ENCODE measurements at regions not wholly inside any gene's neighbourhood (a gene's known extent, or its start where the extent isn't known, plus 50 kb on each side); places are given as distances from the start of the nearest gene placed in this dataset.

- Histone ChIP-seq H3K27me3 (ENCODE audit: insufficient read depth, poor library complexity, severe bottlenecking) (no peaks in the 10 kb centered on the region), H3K36me3 (ENCODE audit: low read depth) (no peaks in the 10 kb centered on the region), H3K4me3 (ENCODE audit: severe bottlenecking) (no peak overlapping the region), H3K27ac (ENCODE audit: poor library complexity, severe bottlenecking) (no peak overlapping the region), H3K4me1 (ENCODE audit: insufficient read depth, poor library complexity, severe bottlenecking) (no peaks in the 10 kb centered on the region), H3K9me3 (ENCODE audit: severe bottlenecking) (no peaks in the 10 kb centered on the region)
- no peak for ATAC-seq (ENCODE audit: low read depth)
- no peak for DNase-seq (ENCODE audit: low spot score)
- TF ChIP-seq CTCF (IDR thresholded peaks at IDR 0.05; ENCODE audit: poor library complexity, severe bottlenecking) = no peak
Observed at GRCh38 chr9:89677702-89678395, 73.0 kb downstream of the GADD45G start.

DNA sequence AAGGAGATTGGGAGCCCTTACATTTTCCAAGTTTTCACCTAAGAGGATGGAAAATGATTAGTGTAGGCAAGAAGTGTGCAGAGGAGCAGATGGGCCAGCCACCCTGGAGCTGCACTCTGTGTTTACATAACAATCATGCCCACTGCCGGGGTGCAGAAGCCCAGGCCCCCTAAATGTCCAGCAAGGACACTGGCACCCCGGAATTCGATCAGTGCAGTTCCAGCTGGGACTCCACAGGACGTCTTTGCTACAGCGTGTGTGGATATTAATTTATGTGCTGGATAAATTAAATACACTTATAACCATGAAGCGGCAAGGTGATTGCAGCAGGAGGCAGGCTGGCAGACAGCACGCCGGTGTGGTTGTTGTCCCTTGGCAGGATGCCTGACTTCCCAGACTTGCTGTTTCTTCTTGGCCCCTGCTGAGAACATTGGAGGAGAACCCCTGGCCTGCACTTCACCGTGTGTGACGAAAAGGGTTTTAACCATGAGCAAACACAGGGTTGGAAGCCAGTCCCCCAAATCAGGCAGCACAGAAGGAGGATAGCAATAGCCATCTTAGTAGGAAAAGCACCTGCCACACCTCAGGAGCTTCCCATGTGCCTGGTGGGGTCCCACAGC lies 73.7 kb downstream of the GADD45G start:
- TF ChIP-seq CTCF (IDR thresholded peaks at IDR 0.05; ENCODE audit: poor library complexity, severe bottlenecking) = no peak
- ATAC-seq (ENCODE audit: low read depth) = no peak
- Histone ChIP-seq H3K4me1 (ENCODE audit: insufficient read depth, poor library complexity, severe bottlenecking) (no peaks in the 10 kb centered on the region), H3K9me3 (ENCODE audit: severe bottlenecking) (no peaks in the 10 kb centered on the region), H3K27me3 (ENCODE audit: insufficient read depth, poor library complexity, severe bottlenecking) (no peaks in the 10 kb centered on the region), H3K27ac (ENCODE audit: poor library complexity, severe bottlenecking) (no peak overlapping the region), H3K4me3 (ENCODE audit: severe bottlenecking) (no peak overlapping the region), H3K36me3 (ENCODE audit: low read depth) (no peaks in the 10 kb centered on the region)
- no peak for DNase-seq (ENCODE audit: low spot score)

- Histone ChIP-seq H3K27me3 (ENCODE audit: insufficient read depth, poor library complexity, severe bottlenecking) (no peaks in the 10 kb centered on the region), H3K4me1 (ENCODE audit: insufficient read depth, poor library complexity, severe bottlenecking) (no peaks in the 10 kb centered on the region), H3K4me3 (ENCODE audit: severe bottlenecking) (no peak overlapping the region), H3K27ac (ENCODE audit: poor library complexity, severe bottlenecking) (no peak overlapping the region), H3K36me3 (ENCODE audit: low read depth) (no peaks in the 10 kb centered on the region), H3K9me3 (ENCODE audit: severe bottlenecking) (no peaks in the 10 kb centered on the region)
- no peak for ATAC-seq (ENCODE audit: low read depth)
- no peak for DNase-seq (ENCODE audit: low spot score)
- TF ChIP-seq CTCF (IDR thresholded peaks at IDR 0.05; ENCODE audit: poor library complexity, severe bottlenecking) = no peak
Observed at GRCh38 chr9:89679016-89679415, 74.2 kb downstream of the GADD45G start.

- no peaks in the 10 kb centered on the region for H3K4me1 ChIP-seq (ENCODE audit: insufficient read depth, poor library complexity, severe bottlenecking)
- no peak for ATAC-seq (ENCODE audit: low read depth)
- TF ChIP-seq CTCF (IDR thresholded peaks at IDR 0.05; ENCODE audit: poor library complexity, severe bottlenecking) = no peak
- H3K27me3 ChIP-seq (ENCODE audit: insufficient read depth, poor library complexity, severe bottlenecking) = no peaks in the 10 kb centered on the region
- no peak for DNase-seq (ENCODE audit: low spot score)
- H3K27ac ChIP-seq (ENCODE audit: poor library complexity, severe bottlenecking) = no peak overlapping the region
- H3K36me3 ChIP-seq (ENCODE audit: low read depth) = no peaks in the 10 kb centered on the region
- H3K4me3 ChIP-seq (ENCODE audit: severe bottlenecking) = no peak overlapping the region
- H3K9me3 ChIP-seq (ENCODE audit: severe bottlenecking) = no peaks in the 10 kb centered on the region
Observed at GRCh38 chr9:89679581-89679980, 74.8 kb downstream of the GADD45G start.
